M059J (cell line): ENCODE measurements at regions not wholly inside any gene's neighbourhood (a gene's known extent, or its start where the extent isn't known, plus 50 kb on each side); places are given as distances from the start of the nearest gene placed in this dataset.

Source experiments
- DNase-seq: peaks from one replicate; pipeline ENCODE4 v3.0.0-alpha.2; 2012; ENCODE audit warnings: low read depth

DNA sequence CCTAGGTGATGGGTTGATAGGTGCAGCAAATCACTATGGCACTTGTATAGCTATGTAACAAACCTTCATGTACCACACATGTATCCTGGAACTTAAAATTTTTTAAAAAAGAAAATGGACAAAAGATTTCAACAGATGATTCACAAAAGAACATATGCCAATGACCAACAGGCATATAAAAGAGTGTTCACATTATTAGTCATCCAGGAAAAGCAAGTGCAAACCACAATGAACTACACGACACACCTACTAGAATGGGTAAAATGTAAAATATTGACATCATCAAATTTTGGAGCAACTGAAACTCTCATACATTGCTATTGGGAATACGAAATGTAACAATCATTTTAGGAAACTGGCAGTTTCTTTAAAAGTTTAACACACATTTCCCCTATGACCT lies 109.9 kb downstream of the YIPF5 start:
- peak; percentile 76 for DNase-seq

DNA sequence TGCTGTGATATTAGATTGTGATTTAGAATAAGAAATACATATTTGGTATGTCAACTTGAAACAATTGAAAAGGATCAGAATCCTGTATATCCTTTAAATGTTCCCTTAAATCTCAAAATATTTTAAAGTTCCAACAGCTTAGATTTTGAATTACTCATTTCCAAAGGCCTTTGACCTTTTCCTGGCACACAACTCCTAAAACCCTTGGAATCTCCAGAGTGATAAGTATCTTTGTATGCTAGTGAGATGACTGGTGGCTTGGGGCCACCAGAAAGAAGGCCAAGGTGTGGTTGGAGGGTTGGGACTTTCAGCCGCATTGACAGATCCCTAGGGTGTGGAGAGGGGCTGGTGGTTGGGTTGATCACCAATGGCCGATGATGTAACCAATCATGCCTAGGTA lies 104.7 kb downstream of the YIPF5 start:
- peak; percentile 53 for DNase-seq

DNA sequence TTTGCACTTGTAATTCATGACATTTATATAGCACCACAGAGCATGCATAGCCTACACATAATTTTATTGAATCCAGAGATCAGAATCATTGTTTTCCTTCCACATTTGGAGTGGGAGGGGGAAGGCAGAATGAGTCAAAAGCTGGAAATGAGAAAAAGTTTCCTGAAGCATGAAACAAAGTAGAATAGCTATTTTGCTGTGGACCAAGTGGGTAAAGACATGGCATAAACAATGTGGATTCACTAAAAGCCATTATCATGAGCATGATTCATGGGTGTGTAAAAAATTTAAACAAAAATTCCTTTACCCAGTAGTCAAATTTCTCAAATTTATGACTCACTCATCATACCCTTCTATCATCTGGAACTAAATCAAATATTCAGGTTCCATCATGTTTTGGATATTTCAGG lies 97.9 kb downstream of the YIPF5 start:
- DNase-seq, result peak; percentile 74

DNA sequence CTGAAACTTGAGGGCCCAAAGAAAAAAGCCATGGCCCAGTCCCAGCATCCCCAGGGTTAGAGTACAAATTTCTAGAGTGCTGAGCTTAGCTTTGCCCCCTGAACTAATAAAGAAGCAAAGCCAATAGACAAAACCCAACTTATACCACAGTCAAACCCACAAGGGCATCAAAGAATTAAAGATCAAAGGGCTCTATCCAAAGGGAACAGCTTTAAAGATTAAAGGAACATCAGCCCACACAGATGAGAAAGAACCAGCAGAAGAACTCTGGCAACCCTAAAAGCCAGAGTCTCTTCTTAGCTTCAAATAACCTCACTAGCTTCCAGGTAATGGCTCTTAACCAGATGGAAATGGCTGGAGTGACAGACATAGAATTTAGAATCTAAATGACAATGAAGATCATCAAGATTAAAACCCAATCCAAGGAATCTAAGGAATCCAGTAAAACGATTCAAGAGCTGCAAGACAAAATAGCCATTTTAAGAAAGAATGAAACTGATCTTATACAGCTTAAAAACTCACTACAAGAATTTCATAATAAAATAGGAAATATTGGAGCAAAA lies 93.9 kb downstream of the YIPF5 start:
- DNase-seq, result no peak

DNA sequence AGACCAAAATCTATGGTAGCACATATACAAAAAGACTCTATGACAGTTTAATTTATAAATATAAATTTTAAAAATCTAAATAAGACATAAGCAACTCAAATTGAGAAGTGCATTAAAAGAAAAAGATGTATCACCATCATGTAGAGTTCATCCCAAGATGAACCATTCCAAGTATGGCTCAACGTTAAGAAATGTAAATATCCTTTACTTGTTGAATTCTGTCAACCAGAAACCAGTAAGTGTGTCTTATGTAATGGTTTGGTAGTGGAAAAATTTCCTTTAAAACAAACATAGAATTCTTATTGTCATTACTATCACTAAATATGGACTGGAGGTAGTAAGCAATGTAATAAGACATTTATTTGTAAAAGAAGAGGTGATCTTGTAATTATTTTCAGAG lies 87.3 kb downstream of the YIPF5 start:
- no peak for DNase-seq

DNA sequence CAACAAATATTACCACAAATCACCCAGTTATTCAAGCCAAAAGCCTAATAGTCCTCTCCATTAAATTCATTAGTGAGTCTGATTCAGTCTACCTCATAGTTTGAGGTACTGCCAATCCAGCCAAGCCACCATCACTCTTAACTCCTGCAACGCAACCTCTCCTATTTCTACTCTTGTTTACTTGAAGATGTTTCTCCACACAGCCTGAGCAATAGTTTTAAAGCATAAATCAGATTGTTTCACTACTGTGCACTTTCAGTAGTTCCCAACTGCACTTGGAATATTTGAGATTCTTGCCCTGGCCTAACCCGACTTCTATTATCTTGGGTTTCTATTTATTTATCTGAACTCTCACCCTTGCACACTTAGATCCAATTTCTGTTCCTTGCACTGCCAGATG lies 85.5 kb downstream of the YIPF5 start:
- no peak for DNase-seq

DNA sequence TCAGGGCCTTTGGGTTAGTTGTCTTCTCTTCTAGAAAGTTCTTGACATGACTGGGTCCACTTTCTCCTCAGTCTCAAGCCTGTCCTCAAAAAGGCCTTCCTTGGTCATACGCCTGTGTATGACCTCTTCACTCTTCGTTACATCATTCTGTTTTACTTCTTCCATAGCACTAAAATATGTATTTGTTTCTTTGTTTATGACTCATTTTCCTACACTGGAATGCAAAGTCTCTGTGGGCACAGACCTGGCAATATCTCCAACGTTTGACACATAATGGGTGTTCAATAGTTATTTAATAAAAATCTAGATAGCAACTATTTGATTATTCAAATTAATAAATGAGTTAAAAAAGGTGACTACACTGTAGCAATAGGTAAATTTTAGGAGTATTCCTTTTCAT lies 85.1 kb downstream of the YIPF5 start:
- no peak for DNase-seq

DNA sequence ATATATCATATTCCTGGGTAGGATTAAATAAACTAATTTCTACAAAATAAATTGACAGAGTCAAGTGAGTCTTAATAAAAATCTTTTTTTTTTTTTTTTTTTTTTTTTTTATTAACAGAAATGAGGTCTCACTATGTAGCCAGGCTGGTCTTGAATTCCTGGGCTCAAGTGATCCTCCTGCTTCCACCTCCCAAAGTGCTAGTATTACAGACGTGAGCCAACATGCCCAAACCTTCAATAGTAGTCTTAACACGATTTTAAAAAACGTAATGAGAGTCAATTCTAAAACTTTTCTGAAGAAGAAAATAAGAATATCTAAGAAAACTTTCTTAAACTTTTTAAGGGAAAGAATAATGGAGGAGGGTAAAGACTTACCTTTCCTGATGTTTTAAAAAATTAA lies 84.2 kb downstream of the YIPF5 start:
- no peak for DNase-seq

DNA sequence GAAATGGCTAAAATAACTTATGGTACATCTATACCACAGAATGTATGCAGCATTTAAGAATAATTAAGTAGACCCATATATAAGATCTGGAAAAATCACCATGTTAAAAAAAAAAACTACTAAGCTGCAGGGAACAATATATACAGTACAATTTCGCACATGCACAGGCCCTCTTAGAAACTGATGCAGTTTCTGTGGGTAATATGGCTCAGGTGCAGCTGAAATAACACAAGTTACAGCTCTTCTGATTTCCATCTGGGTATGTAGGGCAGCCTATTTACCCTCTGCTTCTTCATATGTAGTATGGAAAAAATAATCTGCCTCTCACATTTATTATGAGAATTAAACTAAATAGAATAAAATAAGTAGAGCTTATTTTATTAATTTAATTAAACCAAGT lies 82.9 kb downstream of the YIPF5 start:
- DNase-seq, result no peak

DNA sequence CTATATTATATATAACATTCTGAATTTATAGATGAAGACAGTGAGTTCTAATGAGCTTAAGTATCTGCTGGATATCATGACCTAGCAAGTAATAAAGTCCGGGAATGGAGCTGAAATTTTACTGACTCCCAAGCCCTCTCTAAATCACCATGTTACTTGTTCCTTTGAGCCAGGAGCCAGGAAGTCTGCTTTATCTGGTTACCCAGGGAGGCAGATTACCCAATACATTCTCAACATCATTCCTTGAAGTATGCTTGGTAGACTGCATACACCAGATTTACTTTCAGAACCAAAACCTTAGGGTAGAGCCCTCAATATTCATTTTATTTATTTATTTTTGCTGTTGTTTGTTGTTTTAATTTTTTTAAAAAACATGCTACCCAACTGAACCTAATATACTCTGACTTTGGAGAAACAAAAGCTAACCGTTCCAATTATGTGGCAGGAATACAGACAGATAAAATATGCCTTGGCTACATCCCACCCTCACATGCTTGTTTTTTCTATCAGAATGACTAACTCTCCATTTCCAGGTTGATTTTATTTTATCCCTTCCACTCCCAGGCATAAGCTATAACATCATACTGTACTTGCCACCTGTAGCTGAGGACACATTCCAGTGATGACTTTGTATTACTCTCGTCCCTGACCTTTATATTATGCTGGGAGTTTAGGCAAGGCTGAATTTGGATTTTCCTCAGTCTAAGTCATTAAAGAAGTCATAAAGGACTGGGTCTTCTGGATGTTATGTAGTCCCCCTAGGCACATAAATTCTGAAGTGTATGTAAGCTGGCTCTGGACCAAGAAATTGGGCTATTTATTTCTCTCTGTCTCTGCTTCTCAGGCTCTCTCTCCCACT lies 82.0 kb downstream of the YIPF5 start:
- DNase-seq, result no peak

DNA sequence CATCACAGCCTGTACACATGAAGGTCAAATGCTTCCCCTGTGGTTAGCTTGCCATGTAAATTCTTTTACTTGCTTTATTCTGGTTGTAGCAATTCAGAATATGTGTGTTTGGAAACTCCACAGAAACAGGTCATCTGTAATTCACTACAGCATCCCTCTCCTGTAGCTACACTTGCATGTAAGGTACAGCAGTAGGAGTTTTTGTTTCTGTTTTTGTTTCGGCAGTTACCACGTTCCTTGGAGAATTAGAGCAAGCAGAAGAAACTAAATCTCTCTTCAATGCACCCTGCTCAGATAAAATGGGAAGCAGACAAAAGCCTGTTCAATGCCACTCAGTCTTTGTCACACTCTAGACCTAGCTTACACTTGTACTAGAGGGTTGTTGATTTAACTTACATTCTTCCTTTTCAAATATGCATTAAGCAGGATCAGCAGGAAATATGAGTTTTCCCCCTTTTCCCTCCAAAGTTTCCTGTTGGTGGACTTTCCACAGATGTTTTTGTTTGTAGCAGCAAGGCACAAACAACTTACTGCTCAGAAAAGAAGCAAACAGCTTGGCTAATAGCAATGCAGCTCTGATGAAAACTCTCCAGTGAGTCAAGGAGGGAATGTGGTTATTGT lies 80.9 kb downstream of the YIPF5 start:
- DNase-seq, result no peak

DNA sequence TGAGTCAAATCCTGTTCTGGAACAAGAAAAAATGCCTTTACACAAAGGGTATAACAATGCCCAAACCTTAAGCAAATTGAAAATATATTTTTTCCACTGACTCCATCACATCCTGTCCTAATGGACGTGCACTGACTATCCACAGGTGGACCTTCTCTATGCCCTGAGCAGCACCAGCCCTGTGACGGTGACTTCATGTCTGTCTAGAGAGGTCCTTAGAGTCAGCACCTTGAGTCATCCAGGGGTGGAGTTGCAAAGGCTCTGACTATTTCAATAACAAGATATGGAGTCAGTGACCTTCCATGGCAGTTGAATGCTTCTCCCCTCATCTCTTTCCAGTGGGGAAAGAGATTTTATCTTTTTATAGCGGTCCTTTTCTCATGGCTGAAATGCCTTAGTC lies 78.0 kb downstream of the YIPF5 start:
- DNase-seq, result peak; percentile 46

DNA sequence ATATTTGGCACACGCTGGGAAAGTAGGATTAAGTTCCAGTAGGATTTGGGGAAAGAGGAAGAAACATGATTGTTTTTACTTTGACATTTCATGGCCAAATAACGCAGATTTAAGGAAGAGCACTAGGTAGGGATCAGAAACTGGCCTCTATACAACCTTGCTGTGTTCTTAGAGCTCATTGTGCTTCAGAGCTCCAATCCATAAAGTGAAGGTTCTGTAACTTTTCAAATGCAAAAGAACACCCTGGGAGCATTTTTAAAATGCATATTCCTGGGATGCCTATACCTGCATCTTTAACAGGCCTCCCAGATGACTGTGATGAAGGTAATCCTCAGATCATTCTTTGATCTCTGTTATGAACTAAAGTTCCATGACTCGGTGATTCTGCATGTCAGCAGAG lies 77.1 kb downstream of the YIPF5 start:
- no peak for DNase-seq

DNA sequence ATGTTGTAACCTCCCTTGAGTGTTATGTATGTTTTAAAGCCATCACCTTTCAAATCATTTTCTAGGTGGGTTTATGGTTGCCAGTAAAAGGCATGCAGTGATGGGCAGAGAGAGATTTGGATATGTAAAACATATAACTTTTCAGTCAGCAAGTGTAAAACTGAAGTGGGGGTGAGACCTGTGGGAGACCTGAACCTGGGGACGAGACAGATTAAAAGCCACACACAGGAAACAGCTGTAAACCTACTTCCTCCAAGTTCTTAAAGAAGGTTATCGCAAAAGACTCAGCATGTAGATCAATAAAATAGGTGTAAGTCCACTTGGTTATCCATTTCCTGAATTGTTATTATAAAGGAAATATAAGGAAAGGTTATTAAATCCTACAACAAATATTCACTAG lies 76.6 kb downstream of the YIPF5 start:
- DNase-seq, result no peak

DNA sequence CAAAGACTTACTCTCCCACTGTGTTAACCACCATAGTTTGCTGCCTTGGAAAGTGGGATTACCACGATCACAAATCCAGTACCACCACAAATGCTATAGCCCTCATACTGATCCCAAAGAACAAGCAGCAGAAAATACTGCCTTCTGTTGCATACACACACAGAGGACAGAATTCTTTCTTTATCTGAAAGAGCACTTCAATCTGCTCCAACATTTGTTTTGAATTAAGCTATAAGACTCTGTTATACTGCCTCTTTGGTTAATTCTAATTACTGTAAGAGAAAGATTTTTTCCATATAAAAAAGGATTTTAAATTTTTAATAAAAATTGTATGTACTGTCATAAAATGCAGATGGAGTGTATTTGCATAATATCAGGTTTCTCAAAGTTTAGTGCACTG lies 69.8 kb downstream of the YIPF5 start:
- DNase-seq, result no peak

DNA sequence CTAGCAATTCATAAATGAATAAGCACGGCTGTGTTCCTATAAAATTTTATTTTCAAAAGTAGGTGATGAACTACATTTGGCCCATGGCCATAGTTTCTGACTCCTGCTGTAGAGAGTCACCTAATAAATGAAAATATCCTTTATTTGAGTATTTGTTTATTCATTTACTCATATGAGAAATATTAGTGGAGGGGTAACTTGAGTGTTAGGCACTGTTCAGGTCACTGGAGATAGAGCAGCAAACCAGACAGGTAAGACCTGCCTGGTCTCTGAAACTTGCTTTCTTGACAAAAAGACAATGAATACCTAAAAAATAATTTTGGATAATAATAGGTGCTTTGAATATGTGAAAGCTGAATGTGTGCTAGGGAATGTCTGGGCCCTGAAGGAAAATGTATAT lies 68.8 kb downstream of the YIPF5 start:
- DNase-seq, result no peak

DNA sequence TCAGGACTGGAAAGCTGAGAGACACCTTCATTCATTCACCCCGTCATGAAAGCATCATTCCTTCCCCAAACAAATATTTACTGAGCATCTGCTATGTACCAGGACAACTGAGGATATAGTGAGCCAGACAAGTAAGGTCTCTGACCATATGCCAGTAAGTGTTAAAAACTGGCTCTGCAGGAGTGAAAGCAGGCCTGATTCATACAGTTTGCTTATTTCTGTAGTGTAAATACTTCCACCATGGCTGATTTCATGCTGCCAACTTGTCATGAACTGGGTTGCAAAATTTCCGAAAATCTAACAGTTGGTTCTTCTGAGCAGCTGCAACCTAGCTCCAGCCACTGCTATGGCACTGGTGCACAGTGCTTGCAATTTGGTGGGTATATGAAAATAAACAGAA lies 68.1 kb downstream of the YIPF5 start:
- no peak for DNase-seq

DNA sequence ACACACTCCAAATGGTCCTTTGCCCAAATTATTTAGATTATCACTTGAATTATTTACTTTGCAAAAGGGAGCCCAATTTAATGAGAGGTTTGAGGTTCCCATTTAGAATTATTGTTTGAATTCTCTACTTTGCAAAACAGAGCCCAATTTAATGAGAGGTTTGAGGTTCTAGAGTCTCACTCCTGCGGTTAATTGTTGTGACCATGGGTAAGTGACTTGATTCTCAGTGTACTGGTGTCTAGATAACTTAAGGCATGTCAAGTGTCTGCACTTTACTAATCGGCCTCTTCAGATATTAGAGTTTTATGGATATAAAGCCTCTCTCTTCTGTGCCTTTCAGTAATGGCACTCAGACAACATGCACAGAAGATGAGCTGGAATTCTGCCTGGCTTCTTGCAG lies 67.5 kb downstream of the YIPF5 start:
- DNase-seq, result no peak

DNA sequence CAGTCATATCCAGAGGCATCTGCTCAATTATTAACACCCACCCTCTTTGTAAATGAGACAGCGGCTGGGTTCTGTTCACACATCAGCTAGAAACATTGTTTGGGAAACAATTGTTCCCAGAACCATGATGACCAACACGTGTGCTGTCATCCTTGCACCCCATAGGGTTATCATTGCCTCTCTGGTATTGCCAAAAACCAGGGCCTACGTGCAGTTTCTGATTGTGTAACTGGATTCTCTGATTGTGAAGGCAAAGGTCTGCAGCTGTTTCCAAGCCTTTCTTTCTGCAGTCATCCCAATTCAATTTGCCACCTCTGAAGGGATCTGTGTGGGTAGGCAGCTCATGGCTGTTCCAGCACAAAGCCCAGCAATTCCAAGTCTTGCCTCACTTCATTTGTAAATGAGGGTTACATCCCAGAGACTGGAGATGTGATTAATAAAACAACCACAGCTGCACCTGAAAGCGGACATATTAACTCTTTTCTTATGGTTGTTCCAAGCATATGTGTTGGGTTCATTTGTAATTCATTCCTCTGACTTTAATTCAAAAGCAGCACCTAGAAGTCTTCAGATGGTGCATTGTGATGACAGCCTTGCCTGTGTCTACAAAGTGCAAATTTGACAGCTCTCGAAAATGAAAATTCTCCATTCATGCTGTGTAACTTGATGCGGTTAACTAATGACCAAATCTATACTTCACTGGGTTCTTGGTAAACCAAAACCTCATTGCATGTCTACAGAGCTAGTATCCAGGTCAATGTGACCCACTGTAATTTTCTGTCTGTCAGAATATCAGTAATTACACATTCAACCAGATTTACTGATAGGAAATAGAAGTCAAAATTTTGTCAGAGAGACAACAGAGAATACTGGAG lies 66.6 kb downstream of the YIPF5 start:
- DNase-seq, result no peak

DNA sequence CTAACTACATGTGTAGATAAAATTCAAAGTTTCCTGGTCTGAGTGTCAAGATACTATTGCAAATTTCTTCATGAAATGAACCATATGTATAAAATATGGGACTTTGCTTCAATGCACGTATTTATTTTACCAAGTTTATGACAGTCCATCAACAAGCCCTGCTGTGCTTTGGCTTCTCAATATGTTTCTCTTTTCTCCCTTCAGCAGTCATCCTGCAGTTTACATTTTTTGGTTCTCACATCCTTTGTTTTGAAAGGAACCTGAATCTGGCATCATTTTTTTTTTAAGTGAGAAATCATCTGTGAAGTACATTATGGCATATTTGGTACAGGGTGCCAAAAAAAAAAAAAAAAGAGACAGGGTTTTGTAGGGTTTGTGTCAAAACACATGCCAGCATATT lies 65.1 kb downstream of the YIPF5 start:
- DNase-seq, result no peak

DNA sequence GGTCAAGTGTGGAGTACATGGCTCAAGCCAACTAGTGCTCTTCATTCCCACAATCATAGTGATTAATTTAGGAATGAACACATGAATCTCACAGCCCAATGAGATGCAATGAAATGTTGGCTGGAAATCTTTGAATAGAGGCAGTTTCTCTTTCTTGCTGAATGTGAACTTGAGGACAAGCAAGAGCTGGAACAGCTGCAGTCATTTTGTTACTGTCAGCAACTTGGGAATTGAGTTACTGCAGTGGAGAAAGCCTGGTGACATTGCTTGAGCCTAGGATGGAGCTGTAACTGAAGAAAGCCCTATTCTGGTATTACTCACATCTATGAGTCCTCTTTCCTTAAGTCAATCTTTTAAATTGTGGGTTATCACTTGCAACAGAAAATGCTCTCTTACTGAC lies 62.3 kb downstream of the YIPF5 start:
- no peak for DNase-seq
